ENCODE measurements at regions not wholly inside any gene's neighbourhood (a gene's known extent, or its start where the extent isn't known, plus 50 kb on each side); places are given as distances from the start of the nearest gene placed in this dataset.

DNA sequence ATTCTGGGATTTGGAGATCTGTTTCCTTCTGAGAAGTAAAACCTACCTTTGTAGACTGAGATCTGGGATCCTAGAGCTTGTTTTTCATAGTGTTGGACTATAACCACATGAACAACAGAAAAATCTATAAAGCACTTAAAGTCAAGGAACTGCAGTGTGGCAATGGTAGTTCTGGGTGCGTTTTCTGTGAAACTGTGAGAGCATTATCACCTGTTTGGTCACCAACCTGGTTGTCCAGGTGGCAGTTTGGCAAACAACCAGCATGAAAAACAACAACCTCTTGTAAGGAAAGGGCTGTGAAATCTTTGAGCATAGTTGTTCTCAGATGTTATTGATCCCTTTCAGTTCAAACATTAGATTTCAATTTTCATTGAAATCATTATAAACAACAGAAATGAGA is 215.8 kb upstream of the CITED2 start:
- no peak for TF ChIP-seq POLR2A (IDR thresholded peaks at IDR 0.05)
- TF ChIP-seq, protein P1, sequence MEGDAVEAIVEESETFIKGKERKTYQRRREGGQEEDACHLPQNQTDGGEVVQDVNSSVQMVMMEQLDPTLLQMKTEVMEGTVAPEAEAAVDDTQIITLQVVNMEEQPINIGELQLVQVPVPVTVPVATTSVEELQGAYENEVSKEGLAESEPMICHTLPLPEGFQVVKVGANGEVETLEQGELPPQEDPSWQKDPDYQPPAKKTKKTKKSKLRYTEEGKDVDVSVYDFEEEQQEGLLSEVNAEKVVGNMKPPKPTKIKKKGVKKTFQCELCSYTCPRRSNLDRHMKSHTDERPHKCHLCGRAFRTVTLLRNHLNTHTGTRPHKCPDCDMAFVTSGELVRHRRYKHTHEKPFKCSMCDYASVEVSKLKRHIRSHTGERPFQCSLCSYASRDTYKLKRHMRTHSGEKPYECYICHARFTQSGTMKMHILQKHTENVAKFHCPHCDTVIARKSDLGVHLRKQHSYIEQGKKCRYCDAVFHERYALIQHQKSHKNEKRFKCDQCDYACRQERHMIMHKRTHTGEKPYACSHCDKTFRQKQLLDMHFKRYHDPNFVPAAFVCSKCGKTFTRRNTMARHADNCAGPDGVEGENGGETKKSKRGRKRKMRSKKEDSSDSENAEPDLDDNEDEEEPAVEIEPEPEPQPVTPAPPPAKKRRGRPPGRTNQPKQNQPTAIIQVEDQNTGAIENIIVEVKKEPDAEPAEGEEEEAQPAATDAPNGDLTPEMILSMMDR (IDR thresholded peaks at IDR 0.05) = no peak
